Astrocyte of the hippocampus (primary cell): ENCODE measurements at regions not wholly inside any gene's neighbourhood (a gene's known extent, or its start where the extent isn't known, plus 50 kb on each side); places are given as distances from the start of the nearest gene placed in this dataset.

Source experiments
- DNase-seq: peaks from one replicate; pipeline ENCODE4 v3.0.0; 2011; ENCODE audit warnings: low read depth, low spot score

GRCh38 chr18:6606411-6607085 lies 123.0 kb upstream of the ARHGAP28 start:
- no peak for DNase-seq

- peak; percentile 38 for DNase-seq
Measured at GRCh38 chr18:6607343-6607742, 122.2 kb upstream of the ARHGAP28 start.

- no peak for DNase-seq
Measured at GRCh38 chr18:6609666-6610264, 119.8 kb upstream of the ARHGAP28 start.

GRCh38 chr18:6610466-6610865 lies 119.0 kb upstream of the ARHGAP28 start:
- DNase-seq = no peak

- no peak for DNase-seq
Measured at GRCh38 chr18:6613581-6613980, 115.9 kb upstream of the ARHGAP28 start.

DNA sequence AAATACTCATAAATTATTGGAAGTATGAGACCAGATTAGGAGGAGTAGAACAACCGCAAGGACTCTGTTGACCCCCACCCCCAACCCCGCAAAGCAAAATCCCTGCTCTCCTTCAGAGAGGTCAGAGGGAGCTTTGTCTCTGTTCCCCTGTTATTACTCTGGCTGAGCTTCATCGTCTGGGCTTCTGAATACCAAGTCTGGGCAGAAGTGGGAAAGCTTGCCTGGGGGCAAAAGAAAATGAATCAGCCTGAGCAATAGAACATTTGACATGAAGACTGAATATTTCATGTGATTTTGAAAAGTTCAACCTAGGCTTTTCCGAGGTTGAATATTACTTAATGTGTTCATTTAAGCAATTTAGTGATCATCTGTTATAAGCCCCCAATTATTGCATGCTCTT lies 114.6 kb upstream of the ARHGAP28 start:
- no peak for DNase-seq

GRCh38 chr18:6616981-6617380 lies 112.5 kb upstream of the ARHGAP28 start:
- no peak for DNase-seq

DNA sequence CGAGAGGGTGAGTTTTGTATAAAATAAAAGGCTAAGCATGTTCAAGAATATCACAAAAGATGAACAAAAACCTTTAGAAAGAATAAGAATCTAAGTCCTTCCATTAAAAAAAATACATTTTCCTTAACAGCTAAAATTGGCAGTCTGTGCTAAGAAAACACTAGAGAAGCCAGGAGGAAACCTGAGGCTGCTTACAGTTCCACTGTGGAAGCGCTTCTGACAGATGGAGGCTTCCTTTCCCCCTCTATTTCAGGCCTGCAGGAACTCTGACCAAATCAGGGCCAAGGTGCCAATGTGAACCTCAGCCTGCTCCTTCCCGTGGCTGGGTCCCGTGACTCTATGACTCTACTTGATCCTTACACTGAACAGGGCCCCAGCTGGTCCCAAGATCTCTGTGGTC lies 108.1 kb upstream of the ARHGAP28 start:
- DNase-seq = no peak

DNA sequence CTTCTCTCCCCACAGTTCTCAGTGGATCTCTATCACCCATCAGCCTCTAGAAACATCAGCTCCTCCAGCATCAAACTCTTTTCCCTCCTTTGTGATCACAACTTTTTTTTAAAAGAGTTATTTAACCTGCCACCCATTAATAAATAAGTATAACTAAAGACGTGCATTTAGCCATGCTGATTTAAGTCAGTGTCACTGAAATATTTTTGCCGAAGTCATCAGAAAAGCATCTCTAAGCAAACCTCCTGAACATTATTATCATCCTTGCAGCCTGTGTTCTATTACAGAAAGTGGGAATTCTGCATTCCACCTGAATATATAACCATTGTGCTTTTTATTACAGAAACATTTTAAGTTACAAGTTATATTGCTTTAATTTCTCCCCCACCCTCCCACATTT lies 106.2 kb upstream of the ARHGAP28 start:
- no peak for DNase-seq

DNA sequence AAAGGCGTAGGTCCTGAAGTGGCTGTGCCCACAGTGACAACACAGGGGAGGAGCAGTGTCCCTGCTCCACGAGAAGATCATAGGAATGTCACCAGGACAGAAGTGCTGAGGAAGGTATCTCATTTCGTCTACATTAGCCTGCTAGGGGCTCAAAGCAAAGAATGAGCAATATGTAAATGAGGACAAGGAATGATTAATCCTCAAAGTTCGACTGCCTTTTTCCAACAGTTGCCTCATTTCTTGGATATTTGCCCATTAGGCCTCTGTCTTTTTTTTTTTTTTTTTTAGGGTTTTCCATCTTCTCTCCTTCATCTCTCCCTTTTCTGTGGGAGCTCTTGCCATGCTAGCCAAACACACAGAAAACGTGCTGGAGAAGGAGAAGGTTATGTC lies 105.2 kb upstream of the ARHGAP28 start:
- DNase-seq = peak; percentile 76

- peak; percentile 58 for DNase-seq
Measured at GRCh38 chr18:6624661-6625311, 104.7 kb upstream of the ARHGAP28 start.

- no peak for DNase-seq
Measured at GRCh38 chr18:6625481-6625880, 104.0 kb upstream of the ARHGAP28 start.

GRCh38 chr18:6626457-6626856 lies 103.1 kb upstream of the ARHGAP28 start:
- DNase-seq = no peak

DNA sequence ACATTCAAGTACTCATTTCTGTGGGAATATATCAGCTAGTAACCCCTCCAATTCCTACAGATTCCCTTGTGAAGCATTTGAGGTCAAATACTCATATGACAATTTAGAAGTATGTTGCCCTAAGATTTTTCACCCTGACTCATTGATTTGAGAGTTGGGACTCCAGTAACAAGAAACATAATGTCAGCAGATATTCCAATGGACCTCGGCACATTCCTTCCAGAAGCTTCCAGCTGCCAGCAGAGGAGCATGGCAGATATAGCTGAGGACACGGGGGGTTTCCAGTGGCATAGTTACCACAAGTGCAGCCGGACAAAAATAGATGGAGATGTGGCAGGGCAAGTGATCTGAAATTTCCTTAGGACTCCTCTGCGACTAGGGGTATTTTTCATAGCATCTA lies 101.9 kb upstream of the ARHGAP28 start:
- DNase-seq = peak; percentile 28

DNA sequence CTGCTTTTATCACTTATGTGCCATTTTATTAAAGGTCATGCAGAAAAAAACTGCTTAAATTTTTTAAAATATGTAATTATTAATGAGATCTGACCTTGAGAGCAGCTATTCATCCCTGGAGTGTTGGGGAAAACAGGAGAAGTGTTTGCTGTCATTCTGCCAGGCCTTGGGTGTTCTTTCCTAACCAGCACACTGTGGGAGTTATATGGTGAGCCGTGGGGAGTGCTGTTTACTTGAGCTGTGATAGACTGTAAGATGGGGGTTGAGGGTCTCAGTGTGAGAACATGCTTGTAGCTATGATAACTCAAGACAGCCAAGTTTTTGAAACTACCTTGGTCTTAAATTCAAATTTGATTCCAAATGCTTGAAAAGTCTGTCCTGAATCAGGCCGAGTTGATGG lies 101.3 kb upstream of the ARHGAP28 start:
- no peak for DNase-seq

- DNase-seq = peak; percentile 51
Measured at GRCh38 chr18:6629635-6630140, 99.8 kb upstream of the ARHGAP28 start.

GRCh38 chr18:6633310-6633709 lies 96.2 kb upstream of the ARHGAP28 start:
- DNase-seq = no peak

DNA sequence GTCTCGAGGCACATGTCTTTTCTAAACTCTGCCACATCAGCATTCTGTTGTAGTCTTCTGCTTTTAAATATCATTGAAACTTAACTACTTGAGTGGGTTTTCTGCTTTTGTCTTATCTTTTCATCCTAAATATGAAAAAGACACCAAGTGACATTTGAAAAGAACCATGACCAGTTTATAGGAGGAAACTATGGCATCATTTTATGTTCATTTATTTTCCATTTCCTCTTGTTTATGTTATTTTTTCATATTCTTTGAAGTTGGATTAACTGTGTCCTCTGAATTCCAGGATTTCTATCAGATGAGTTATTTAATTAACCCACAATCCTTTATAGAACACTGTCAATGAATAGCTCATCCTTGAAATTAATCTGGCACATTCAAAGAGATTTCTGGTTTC lies 93.4 kb upstream of the ARHGAP28 start:
- DNase-seq = no peak

GRCh38 chr18:6638447-6638846 lies 91.1 kb upstream of the ARHGAP28 start:
- no peak for DNase-seq

DNA sequence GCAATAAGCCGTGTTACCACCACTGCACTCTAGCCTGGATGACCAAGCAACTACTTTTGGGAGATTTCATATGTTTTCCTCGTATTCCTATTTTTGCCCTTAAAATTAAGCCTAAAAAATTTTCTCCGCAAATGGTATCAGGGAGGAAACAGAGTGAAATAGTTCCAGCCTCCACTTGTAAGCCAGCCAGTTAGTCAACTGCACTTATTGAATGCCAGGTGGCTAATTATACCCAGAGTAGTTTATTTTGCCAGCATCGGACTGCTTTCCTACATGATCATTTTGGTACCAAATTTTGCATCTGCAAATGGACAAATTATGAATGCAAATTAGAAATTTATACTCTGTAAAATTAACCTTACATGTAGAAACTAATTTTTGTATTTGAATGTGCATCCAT lies 90.2 kb upstream of the ARHGAP28 start:
- DNase-seq = no peak

- DNase-seq = no peak
Measured at GRCh38 chr18:6644836-6645627, 84.5 kb upstream of the ARHGAP28 start.

- DNase-seq = no peak
Measured at GRCh38 chr18:6646801-6647200, 82.7 kb upstream of the ARHGAP28 start.
